IMR-90 (cell line): ENCODE measurements at regions not wholly inside any gene's neighbourhood (a gene's known extent, or its start where the extent isn't known, plus 50 kb on each side); places are given as distances from the start of the nearest gene placed in this dataset.

Experiments
- ATAC-seq: fragments of 200-7000 bp; cut with Tn5 transposase; 2 replicates; pipeline ENCODE4 v1.9.1; 2020; ENCODE audit warnings: low read depth, mild to moderate bottlenecking, moderate library complexity
- BruUV-seq: library from RNA; stranded (reverse); fragments of 400-500 nt; replicated peaks from 2 replicates; lab custom pipeline; 2021; lab: Mats Ljungman, UMichigan
- CTCF ChIA-PET: fragments of 300-600 bp; formaldehyde crosslinking; extraction: SDS; loops from one replicate; lab custom pipeline; 2021; ENCODE audit warnings: antibody characterized with exemption; lab: Yijun Ruan, JAX
- POLR2A ChIA-PET: fragments of 300-600 bp; sonication (Branson Sonifier 250); formaldehyde crosslinking; loops from one replicate; lab custom pipeline; 2022; ENCODE audit warnings: antibody characterized with exemption; ENCODE audit not compliant: unreplicated experiment; lab: Charles Lee
- DNase-seq: peaks from one replicate; pipeline ENCODE4 v3.0.0; 2013
- H2AFZ ChIP-seq: replicated peaks from 2 replicates; pipeline ENCODE3; 2013; ENCODE audit warnings: low read length, mild to moderate bottlenecking; ENCODE audit not compliant: poor library complexity
- H2AK5ac ChIP-seq: 2 replicates; pipeline ENCODE4 v1.6.1; 2013; ENCODE audit warnings: low read depth, low read length, inconsistent platforms
- H2AK9ac ChIP-seq: replicated peaks from 2 replicates; pipeline ENCODE3; 2013; ENCODE audit warnings: mild to moderate bottlenecking, low read depth, low read length, moderate library complexity; ENCODE audit not compliant: poor library complexity
- H2BK120ac ChIP-seq: 2 replicates; pipeline ENCODE4 v1.6.1; 2013; ENCODE audit warnings: low read depth, low read length, inconsistent platforms
- H2BK15ac ChIP-seq: 3 replicates; pipeline ENCODE4 v1.6.1; 2013; ENCODE audit warnings: low read depth, low read length, inconsistent platforms
- H2BK20ac ChIP-seq: 2 replicates; pipeline ENCODE4 v1.6.1; 2013; ENCODE audit warnings: low read depth, mild to moderate bottlenecking, inconsistent platforms, low read length, moderate library complexity
- H2BK5ac ChIP-seq: 2 replicates; pipeline ENCODE4 v1.6.1; 2013; ENCODE audit warnings: mild to moderate bottlenecking, low read depth, low read length, inconsistent platforms; ENCODE audit not compliant: poor library complexity, severe bottlenecking
- H3K14ac ChIP-seq: replicated peaks from 2 replicates; pipeline ENCODE4 v1.6.1; 2013; ENCODE audit warnings: low read depth, low read length, inconsistent platforms
- H3K18ac ChIP-seq: 2 replicates; pipeline ENCODE4 v1.6.1; 2013; ENCODE audit warnings: low read depth, low read length, control low read depth
- H3K23ac ChIP-seq: 2 replicates; pipeline ENCODE4 v1.6.1; 2013; ENCODE audit warnings: low read depth, low read length, inconsistent platforms
- H3K27ac ChIP-seq: 2 replicates; pipeline ENCODE4 v1.5.1; 2013; ENCODE audit warnings: mild to moderate bottlenecking, control low read depth, low read length; ENCODE audit not compliant: insufficient read depth
- H3K27me3 ChIP-seq: 2 replicates; pipeline ENCODE4 v1.6.1; 2013; ENCODE audit warnings: low read length; ENCODE audit not compliant: control insufficient read depth, insufficient read depth
- H3K36me3 ChIP-seq: 2 replicates; pipeline ENCODE4 v1.6.1; 2013; ENCODE audit warnings: low read length, mixed read lengths; ENCODE audit not compliant: control insufficient read depth, insufficient read depth
- H3K4ac ChIP-seq: 2 replicates; pipeline ENCODE4 v1.6.1; 2013; ENCODE audit warnings: low read depth, low read length, inconsistent platforms
- H3K4me1 ChIP-seq: 2 replicates; pipeline ENCODE4 v1.6.1; 2013; ENCODE audit warnings: low read length, mixed read lengths; ENCODE audit not compliant: control insufficient read depth, insufficient read depth
- H3K4me2 ChIP-seq: 2 replicates; pipeline ENCODE4 v1.6.1; 2013; ENCODE audit warnings: low read depth, mild to moderate bottlenecking, control low read depth, low read length, moderate library complexity
- H3K4me3 ChIP-seq: 2 replicates; pipeline ENCODE4 v1.5.1; 2013; ENCODE audit warnings: low read depth, mild to moderate bottlenecking, control low read depth, low read length, moderate library complexity; ENCODE audit not compliant: insufficient read depth
- H3K56ac ChIP-seq: 2 replicates; pipeline ENCODE4 v1.6.1; 2013; ENCODE audit warnings: low read length, inconsistent platforms; ENCODE audit not compliant: insufficient read depth; ENCODE audit errors: extremely low read depth
- H3K79me1 ChIP-seq, 2 experiments: 2 replicates each; pipeline ENCODE4 v1.6.1; 2013; ENCODE audit warnings: low read length in 2 of 2, inconsistent platforms in 1 of 2, low read depth in 1 of 2
- H3K9ac ChIP-seq: 2 replicates; pipeline ENCODE4 v1.6.1; 2013; ENCODE audit warnings: low read depth, low read length, control low read depth
- H3K9me1 ChIP-seq: 2 replicates; pipeline ENCODE4 v1.6.1; 2013; ENCODE audit warnings: low read length, inconsistent platforms; ENCODE audit not compliant: insufficient read depth
- H3K9me3 ChIP-seq: 2 replicates; pipeline ENCODE4 v1.6.1; 2013; ENCODE audit warnings: low read length; ENCODE audit not compliant: control insufficient read depth, insufficient read depth
- H4K20me1 ChIP-seq: 2 replicates; pipeline ENCODE4 v1.6.1; 2013; ENCODE audit warnings: low read length, inconsistent platforms; ENCODE audit not compliant: insufficient read depth
- H4K5ac ChIP-seq: 2 replicates; pipeline ENCODE4 v1.6.1; 2013; ENCODE audit warnings: mild to moderate bottlenecking, low read depth, low read length, control low read depth
- H4K8ac ChIP-seq, 2 experiments: 2 replicates each; pipeline ENCODE4 v1.6.1; 2013; ENCODE audit warnings: low read depth in 2 of 2, low read length in 2 of 2, control low read depth in 1 of 2, inconsistent platforms in 1 of 2
- H4K91ac ChIP-seq: 2 replicates; pipeline ENCODE4 v1.6.1; 2013; ENCODE audit warnings: low read depth, low read length, inconsistent platforms; ENCODE audit not compliant: insufficient read depth
- CEBPB ChIP-seq: IDR thresholded peaks from 2 replicates; pipeline ENCODE4 v1.6.1; 2012; ENCODE audit warnings: low read depth, low read length, improper control_type of control experiment
- CHD1 ChIP-seq: IDR thresholded peaks from 2 replicates; pipeline ENCODE4 v1.6.1; 2012; ENCODE audit warnings: low read depth, low read length, improper control_type of control experiment
- MAFK ChIP-seq: IDR thresholded peaks from 2 replicates; pipeline ENCODE4 v1.6.1; 2012; ENCODE audit warnings: low read depth, low read length, improper control_type of control experiment
- MAZ ChIP-seq: IDR thresholded peaks from 2 replicates; pipeline ENCODE4 v1.6.1; 2012; ENCODE audit warnings: low read depth, mild to moderate bottlenecking, low read length, improper control_type of control experiment, moderate library complexity, borderline replicate concordance
- MXI1 ChIP-seq: IDR thresholded peaks from 2 replicates; pipeline ENCODE4 v1.6.1; 2012; ENCODE audit warnings: low read depth, mild to moderate bottlenecking, low read length, moderate library complexity, borderline replicate concordance
- RAD21 ChIP-seq: IDR thresholded peaks from 2 replicates; pipeline ENCODE4 v1.6.1; 2012; ENCODE audit warnings: low read length, improper control_type of control experiment
- RCOR1 ChIP-seq: IDR thresholded peaks from 2 replicates; pipeline ENCODE4 v1.6.1; 2012; ENCODE audit warnings: mild to moderate bottlenecking, low read length, improper control_type of control experiment; ENCODE audit not compliant: insufficient replicate concordance
- RFX5 ChIP-seq: IDR thresholded peaks from 2 replicates; pipeline ENCODE4 v1.8.0; 2012; ENCODE audit warnings: low read depth, mild to moderate bottlenecking, low read length, moderate library complexity
- SMC3 ChIP-seq: fragments of 150-350 bp; IDR thresholded peaks from 2 replicates; pipeline ENCODE4 v1.6.1; 2016; ENCODE audit warnings: low read depth, mild to moderate bottlenecking, antibody characterized with exemption, low read length, moderate library complexity
- WGBS, 2 experiments: methylation state at CpG; one replicate each; pipeline versions ENCODE4 v1.1.5 to v1.1.7; 2013; ENCODE audit warnings: missing lambda C conversion rate in 2 of 2; ENCODE audit not compliant: insufficient read length in 1 of 2; ENCODE audit errors: extremely low coverage in 2 of 2; 5-methylcytosine and 5-hydroxymethylcytosine counted together
- dilution Hi-C: fragments of 300-500 bp; cut with HindIII; formaldehyde crosslinking; loops from one replicate; pipeline ENCODE4 v1.14.3; 2018; ENCODE audit warnings: low sequenced_read_pairs; ENCODE audit not compliant: unreplicated experiment
- in situ Hi-C: fragments of 300-500 bp; cut with MboI; formaldehyde crosslinking; loops from 3 replicates; pipeline ENCODE4 v1.14.3; 2019; ENCODE audit warnings: low sequenced_read_pairs, inconsistent platforms, mixed read lengths
- intact Hi-C: fragments of 100-400 bp; cut with micrococcal nuclease; formaldehyde crosslinking; loops from 2 replicates; pipeline ENCODE4 v1.10.0; 2022
- TF ChIP-seq, protein P1 (sequence below): fragments of 150-350 bp; IDR thresholded peaks from 2 replicates; pipeline ENCODE4 v1.6.1; 2017; ENCODE audit warnings: mild to moderate bottlenecking, antibody characterized with exemption, low read length, low read depth

- no peaks in the 10 kb centered on the region for H3K27me3 ChIP-seq
- H3K14ac ChIP-seq, result no peak overlapping the region
- no peak overlapping the region for H3K27ac ChIP-seq
- H3K4me1 ChIP-seq, result no peaks in the 10 kb centered on the region
- intact Hi-C loops, result no loop called here
- 85% methylated on average over 3 of the region's 6 CpGs; no CpG with 5 or more reads in 1 of the 2 experiments for WGBS, 2 experiments
- ChIA-PET CTCF (no interaction called here), POLR2A (no interaction called here)
- in situ Hi-C loops, result no loop called here
- H3K4me2 ChIP-seq, result no peak overlapping the region
- TF ChIP-seq CHD1 (no peak), MAFK (no peak), MXI1 (no peak), MAZ (no peak), CEBPB (no peak), RAD21 (no peak), RCOR1 (no peak), RFX5 (no peak), SMC3 (no peak)
- TF ChIP-seq, protein P1, sequence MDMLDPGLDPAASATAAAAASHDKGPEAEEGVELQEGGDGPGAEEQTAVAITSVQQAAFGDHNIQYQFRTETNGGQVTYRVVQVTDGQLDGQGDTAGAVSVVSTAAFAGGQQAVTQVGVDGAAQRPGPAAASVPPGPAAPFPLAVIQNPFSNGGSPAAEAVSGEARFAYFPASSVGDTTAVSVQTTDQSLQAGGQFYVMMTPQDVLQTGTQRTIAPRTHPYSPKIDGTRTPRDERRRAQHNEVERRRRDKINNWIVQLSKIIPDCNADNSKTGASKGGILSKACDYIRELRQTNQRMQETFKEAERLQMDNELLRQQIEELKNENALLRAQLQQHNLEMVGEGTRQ, result no peak
- H3K79me1 ChIP-seq, result no peaks in the 10 kb centered on the region
- H3K36me3 ChIP-seq, result no peaks in the 10 kb centered on the region
- H3K9ac ChIP-seq, result no peak overlapping the region
- ATAC-seq, result no peak
- no peak overlapping the region for H2AK9ac ChIP-seq
- H4K5ac ChIP-seq, result no peak overlapping the region
- H4K91ac ChIP-seq, result no peak overlapping the region
- no peak overlapping the region for H3K56ac ChIP-seq
- H3K23ac ChIP-seq, result no peak overlapping the region
- no peak overlapping the region for H2AK5ac ChIP-seq
- H2BK20ac ChIP-seq, result no peak overlapping the region
- H3K4me3 ChIP-seq, result no peak overlapping the region
- H4K20me1 ChIP-seq, result no peaks in the 10 kb centered on the region
- H4K8ac ChIP-seq, result no peak overlapping the region
- no peak overlapping the region for H2AFZ ChIP-seq
- dilution Hi-C loops, result no loop called here
- H3K18ac ChIP-seq, result no peak overlapping the region
- no peak overlapping the region for H3K4ac ChIP-seq
- H2BK120ac ChIP-seq, result no peak overlapping the region
- no peak overlapping the region for H2BK15ac ChIP-seq
- H2BK5ac ChIP-seq, result no peak overlapping the region
- H3K9me1 ChIP-seq, result 0 out of 2 replicates have a peak, but pooled peaks cover 3% of the 10 kb centered on the region
- peaks cover 5% of the 10 kb centered on the region for H3K9me3 ChIP-seq
- BruUV-seq, result no TSS peak
- DNase-seq, result no peak
Observed at GRCh38 chr9:79341561-79341960, 230.2 kb upstream of the TLE4 start.
